Fibroblast of upper back skin (primary cell): ENCODE measurements at regions not wholly inside any gene's neighbourhood (a gene's known extent, or its start where the extent isn't known, plus 50 kb on each side); places are given as distances from the start of the nearest gene placed in this dataset.
A peak's percentile ranks its signal among the peaks of the same experiment; 100 is the strongest.
"Not testable (repeated sequence)": the region's sequence is repeated elsewhere in the genome, so short reads cannot be mapped to it uniquely, and the experiment has no call there.

ENCODE experiments used
- DNase-seq: peaks from one replicate; pipeline ENCODE4 v3.0.0-alpha.2; 2013

DNA sequence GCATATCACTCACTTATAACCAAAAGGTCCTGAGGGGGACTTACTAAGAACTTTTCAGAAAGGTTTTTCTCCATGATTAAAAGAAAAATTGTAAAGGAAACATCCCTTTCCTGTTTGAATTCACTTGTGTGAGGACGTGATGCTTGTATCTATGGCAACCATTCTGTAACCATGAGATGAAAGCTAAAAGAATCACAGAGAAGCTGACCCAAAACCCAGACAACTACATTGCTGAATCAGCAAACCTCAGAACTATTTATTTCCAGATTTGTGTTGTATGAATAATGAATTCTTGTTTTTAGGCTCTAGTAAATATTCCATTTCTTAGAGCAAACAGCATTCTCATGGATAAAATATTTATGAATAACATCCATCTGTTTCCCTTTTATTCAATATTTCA is 91.2 kb downstream of the RCHY1 start:
- no peak for DNase-seq

DNA sequence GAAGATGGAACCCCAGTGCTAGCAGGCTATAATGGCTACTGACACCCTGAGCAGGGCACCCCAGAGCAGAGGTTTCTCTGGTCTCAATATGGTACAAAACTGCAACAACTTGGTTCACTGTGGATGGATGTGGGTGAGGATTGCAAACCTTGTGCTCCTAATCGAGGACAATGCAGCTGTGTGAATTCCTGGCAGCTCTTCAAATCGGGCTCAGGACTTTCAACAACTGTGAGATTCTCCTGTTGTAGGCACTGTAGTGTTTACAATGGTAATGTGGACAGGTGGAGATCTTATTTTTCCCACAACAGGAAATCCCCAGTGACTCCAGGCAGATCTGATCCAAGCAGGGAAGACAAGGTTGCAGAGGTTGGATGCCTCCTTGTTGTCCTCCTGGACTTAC is 101.5 kb downstream of the RCHY1 start:
- no peak for DNase-seq

DNA sequence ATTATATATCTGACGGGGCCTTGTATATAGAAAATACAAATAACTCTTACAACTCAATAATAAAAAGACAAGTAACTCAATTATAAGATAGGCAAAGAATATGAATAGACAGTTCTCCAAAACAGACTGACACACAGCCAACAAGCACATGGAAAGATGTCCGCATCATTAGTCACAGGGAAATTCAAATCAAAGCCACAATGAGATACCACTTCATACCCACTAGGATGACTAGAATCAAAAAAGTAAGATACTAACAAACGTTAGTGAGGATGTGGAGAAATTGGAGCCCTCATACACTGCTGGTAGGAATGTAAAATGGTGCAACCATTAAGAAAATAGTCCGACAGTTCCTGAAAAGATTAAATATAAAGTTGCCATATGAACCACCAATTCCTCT is 115.7 kb downstream of the RCHY1 start:
- no peak for DNase-seq

DNA sequence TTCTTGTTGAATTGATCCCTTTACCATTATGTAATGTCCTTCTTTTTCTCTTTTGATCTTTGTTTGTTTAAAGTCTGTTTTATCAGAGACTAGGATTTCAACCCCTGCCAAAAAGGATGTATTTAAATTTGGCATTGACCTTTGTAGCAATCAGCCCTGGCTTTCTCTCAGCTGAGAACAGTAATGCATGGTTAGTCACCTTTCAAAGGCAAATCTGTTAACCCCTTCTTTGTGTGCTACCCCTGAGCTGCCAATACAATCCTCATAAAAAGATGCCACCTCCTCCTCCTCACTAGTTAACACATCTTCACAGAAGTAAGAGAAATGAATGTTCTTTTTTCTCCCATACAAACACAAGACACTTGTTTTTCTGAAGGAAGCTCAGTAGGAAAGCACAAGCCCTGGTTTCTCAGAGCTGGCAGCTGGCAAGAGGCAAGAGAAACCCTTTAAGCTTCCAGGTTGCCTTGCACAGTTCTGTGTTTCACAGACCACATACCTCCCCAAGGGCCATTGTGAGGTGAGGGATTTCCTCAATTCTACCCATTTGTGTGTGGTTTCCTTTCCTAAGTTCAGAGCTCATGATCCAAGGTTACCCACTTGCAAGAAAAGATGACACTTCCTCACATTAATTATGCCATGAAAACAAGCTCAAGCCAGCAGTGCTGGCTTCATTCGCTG is 122.6 kb downstream of the RCHY1 start:
- no peak for DNase-seq

DNA sequence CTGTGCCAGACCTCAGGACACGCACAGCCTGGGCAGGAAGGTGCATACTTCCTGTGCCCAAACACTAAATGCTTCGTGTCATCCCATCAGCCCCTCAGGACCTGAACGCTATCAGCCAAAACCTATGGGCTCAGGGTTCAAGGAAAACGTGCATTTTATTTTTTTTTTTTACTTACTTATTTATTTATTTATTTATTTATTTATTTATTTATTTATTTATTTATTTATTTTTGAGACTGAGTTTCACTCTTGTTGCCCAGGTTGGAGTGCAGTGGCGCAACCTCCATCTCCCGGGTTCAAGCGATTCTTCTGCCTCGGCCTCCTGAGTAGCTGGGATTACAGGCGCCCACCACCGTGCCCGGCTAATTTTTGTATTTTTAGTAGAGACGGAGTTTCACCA is 127.8 kb downstream of the RCHY1 start:
- DNase-seq: not testable (repeated sequence)

DNA sequence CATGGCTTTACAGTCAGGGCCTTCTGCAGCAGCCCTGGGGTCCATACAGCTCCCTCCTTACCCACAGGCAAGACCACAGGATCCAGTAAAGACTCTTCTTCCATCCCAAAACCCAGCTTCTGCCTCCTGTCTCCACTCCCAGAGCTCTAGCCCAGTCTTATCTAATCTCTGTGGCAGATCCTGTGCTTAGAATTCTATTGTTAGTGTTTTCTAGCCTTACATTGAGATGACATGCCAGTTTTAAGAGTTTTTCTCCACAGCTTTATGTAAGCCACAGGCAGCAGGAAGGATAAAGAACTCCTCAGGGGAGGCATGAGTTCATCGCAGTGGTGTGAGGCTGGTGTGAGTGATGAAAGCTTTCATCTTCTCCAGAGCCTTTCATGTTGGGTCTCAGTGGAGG is 129.1 kb downstream of the RCHY1 start:
- no peak for DNase-seq

DNA sequence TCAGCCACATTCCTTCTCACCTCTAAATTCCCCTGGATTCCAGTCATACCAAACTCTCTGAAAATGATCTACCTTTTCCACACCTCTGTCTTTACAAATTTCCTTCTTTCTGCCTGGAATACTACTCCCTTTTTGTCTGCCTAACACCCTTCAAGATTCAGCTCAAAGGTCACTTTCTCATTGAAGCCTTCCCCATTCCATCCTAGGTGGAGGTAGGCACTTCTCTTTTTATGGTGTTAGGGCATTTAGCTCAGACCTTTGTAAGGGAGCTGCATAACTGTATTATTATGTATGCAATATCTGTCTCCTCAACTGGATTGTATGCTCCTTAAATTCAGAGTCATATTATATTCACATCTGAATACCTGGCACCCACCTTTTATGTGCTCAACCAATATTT is 137.7 kb downstream of the RCHY1 start:
- no peak for DNase-seq

DNA sequence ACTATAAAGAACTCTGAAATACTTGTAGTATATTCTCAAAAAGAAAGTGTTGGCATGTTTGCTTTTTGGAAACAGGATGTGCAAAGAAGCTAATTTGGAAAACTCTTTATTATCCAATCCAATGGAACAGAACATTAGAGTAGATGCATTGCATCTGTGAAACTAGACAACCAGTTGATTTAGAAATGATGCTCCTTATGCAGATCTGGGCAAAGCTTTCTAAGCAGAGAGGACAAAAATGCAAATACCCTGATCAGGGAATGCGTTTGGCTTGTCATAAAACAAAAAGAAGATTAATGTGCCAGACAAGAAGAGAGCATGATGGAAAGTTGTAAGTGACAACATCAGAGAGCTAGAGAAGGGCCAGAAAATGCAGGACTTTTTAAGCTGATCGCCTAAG is 142.3 kb downstream of the RCHY1 start:
- no peak for DNase-seq

DNA sequence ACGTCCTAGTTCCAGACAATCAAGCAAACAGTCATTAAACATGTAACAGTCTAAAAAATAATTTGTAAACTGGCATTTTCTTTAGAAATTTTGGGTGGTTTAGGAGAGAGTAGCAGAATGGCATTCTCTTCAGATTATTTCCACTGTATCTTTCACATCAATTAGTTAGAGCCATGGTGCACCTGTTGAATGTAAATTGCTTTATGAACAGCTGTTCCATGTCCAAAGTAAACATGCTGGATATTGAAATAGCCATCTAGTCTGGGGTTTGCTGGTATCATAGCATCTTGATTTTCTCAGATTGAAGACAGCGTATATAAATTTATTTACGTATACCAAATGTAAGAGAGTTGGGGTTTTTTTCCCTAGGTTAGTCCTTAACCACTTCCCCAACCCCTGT is 143.6 kb downstream of the RCHY1 start:
- no peak for DNase-seq

DNA sequence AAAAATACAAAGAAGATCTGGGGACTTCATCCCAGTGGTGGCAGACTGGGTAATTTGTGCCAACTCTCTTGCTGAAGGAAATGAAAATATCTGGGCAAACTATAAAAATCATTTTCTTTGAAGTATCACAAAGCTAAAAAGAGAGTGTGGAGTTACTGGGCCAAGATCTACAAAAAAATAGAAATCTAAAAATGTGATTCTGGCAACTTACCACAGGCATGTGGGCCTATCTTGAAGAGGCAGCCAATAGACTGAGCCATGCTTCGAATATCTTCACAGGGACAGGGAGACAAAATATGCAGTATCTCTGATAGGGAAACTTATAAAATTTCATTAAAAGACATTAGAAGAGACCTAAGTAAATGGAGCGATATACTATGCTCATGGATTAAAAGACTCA is 168.8 kb downstream of the RCHY1 start:
- DNase-seq: peak; percentile 60

DNA sequence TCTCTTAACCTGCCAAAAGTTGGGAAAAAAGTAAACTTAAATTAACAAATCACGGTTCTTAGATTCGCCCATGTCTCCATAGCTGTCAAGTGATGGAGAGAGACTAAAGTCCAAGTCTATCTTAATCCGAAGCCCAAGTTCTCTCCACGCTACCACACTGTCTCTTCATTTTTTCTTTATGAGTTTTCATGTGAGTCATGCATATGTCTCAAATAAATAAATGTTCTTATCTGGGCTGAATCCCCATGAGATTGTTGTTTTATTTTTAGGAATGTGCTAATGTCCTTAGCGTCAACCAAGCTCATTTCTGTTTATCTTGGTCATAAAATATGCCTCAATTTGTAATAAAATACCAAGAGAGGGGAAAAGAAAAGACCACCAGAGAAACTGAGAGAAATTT is 169.3 kb downstream of the RCHY1 start:
- DNase-seq: peak; percentile 76

DNA sequence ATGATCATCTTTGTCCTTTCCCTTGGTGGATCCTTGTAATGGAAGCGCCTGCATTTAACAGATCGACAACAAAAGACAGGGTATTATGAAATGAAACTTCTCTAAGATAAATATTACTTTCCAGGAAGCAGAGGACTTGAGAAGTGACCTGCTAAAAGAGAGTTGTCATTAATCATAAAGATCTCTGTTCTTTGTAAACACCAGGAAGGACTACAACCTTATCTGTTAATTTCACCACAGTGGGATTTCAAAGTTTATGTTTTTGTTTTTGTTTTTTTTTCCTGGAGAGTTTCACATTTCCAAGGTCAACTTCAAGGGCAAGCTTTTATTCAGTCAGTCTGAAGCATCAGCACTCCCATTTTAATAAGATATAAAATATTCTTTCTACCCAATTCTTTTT is 170.9 kb downstream of the RCHY1 start:
- DNase-seq: no peak

DNA sequence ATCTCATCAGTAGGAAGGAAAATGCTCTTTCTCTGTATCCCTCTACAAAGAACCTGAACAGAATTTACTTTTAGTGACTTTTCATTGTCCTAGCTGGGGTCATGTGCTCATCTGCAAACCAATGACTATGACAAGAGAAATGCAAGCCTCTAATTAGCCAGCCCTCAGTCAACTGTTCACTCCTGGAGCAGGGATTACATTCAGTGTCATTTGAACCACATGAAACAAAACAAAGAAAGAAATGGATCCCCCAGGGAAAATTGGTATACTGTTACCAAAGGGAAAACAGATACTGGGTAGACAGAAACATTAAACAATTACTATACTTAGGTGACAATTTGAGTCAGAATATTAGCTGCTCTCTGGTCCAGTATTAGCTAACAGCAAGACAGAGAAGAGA is 173.6 kb downstream of the RCHY1 start:
- no peak for DNase-seq

DNA sequence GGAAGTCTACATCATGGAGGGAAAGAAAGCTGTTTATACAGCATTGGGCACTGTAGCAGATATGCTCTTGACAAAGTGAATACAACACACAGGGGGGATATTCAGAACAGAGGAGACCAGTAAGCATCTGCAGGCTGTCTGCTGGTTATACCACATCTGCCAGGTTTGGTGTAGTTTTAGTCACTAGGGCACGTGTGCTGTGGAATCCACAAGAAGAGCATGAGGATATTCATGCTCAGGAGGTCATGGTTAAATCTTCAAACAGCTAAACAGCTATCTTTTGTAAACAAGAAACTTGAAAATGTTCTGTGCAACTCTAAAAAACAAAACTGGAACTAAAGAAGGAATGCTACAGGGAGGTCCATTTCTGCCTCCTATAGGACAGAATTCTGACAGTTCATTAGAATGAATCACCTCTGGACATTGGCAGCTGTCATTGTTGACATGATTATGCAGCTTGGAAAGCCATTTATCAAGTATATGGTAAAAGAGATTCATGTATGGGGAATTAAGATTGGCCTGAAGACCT is 175.8 kb downstream of the RCHY1 start:
- peak; percentile 40 for DNase-seq

DNA sequence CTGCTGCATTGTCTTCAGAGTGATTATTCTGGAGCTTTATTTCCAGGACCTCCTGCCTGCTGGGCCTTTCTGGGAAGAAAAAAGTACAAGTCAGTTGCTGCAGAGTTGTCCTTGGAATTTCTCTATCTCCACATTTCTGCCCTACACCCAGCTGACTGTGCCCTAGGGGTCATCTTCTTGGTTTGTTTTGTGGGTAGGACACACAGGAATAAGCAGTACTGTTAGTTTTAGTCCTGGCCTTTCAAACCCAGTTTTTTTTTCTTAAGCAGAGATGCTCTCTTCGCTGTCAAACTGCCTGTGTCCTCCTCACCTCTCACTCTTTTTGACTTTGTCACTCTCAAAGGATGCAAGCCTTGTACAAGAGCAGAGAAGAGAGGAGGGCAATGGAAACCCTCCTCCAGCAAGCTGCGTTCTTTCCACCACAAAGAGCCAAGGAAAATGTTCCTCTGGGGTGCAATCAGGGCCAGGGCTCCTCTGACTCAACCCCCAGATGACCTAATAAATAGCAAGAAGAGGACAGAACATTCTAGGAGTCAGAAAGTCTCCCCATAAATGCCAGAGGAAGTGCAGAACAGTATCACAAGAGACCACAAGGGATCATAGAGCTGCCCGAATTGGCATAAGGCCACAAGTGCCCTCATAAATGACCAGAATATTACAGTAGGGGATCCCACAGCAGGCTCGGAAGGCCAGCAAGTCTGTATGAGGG is 186.2 kb downstream of the RCHY1 start:
- DNase-seq: no peak

DNA sequence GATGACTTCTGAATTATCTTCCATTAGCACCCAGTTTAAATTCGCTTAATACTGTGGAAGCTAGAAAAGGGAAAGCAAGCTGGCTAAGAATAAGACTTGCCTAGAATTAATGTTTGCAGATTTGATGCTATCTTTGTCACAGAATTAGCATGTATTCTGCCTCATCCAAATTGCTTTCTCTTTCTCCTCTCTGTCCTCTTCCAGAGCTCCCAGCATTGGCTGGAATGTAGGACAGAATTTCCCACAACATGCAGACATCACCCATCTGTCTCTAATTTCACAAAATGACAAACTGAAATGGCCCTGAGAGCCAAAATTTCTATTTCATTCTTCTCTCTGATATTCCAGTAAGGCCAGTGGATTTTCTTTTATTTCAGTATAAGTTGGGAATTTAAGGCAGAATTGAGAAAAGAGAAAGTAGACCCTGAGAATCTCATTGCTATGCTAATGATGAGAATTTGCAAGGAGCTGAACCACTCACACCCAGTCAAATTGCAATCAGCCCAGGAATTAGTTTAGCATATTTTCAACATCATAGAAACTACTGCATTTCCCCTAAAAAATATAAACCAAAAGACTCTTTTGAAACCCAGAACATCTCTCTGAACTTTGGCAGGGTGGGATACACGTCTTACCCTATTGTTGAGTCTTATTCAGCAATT is 188.8 kb downstream of the RCHY1 start:
- DNase-seq: no peak

DNA sequence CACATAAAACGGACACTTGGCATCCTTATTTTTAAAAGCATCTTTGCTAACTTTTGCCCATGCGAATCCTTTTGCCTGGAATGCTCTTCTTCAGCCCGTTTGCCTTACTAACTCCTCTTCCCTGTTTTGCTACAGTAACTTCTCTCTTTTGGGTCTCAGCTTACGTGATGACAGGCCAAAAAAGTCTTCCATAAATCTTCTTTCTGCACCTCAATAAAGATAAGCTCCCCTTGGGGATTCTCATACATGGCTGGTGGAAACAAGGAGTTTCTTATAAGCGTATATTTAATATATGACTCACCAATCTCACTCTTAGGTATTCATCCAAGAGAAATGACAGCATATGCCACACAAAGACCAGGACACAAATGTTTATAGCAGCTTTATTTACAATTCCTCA is 192.7 kb downstream of the RCHY1 start:
- DNase-seq: peak; percentile 29

DNA sequence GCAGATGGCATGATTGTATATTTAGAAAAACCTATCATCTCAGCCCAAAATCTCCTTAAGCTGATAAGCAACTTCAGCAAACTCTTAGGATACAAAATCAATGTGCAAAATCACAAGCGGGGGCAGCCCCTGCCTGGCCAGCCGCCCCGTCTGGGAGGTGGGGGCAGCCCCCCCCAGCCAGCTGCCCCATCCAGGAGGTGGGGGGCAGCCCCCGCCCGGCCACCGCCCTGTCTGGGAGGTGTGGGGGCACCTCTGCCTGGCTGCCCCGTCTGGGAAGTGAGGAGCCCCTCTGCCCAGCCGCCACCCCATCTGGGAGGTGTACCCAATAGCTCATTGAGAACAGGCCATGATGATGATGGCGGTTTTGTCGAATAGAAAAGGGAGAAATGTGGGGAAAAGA is 196.6 kb downstream of the RCHY1 start:
- DNase-seq: not testable (repeated sequence)

DNA sequence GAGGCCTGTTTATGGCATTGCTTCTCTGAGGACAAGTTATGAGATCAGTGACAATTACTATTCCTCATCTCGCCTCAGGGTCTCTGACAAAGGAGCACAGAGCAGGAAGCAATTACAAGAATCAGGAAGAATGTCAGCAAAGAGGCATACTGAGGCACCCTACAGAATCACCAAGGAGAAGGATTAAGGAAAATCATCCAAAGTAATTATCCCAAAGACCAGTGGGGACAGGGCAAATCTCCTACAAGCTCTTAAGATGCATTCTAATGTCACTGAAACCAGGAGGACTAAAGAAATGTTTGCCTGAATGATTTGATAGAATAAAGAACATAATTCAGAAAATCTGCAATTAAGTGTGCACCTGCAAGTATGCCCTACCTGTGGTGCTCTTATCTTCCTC is 206.2 kb downstream of the RCHY1 start:
- DNase-seq: no peak

DNA sequence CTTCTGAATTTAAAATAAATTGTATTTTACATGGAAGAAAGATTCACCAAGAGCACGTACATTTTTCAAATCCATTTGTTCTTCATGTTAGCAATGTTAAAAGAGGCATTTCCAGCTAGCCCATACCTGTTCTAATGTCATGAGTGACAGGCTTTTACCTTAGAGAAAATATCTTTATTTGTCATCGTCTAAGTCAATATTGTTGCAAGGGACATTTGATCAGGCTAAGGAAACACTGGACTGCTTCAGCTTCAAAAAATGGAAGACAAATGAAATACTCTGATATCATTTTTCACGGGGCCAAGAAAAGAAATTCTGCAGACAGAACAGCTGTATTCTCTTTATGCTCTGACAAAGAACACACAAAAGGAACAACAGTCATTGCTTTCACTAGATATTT is 207.7 kb downstream of the RCHY1 start:
- no peak for DNase-seq

DNA sequence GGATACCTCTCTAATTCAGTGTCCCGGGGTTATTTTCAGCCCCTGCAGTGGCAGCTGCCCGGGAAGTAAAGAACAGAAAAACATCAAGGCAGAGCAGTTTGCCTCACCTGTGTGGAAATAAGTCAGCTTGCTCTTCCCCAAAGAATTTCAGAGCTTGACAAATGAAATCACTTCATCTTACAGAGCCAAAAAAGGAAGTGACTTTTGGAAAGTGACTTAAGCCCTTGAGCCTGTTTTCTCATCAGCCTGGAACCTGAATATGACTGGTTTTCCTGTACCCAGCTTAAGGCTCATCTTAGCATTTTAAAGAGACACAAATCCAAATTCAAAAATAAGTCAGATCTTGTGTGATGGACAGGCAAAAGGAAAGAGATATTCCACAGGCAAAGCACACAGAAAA is 211.6 kb downstream of the RCHY1 start:
- no peak for DNase-seq

DNA sequence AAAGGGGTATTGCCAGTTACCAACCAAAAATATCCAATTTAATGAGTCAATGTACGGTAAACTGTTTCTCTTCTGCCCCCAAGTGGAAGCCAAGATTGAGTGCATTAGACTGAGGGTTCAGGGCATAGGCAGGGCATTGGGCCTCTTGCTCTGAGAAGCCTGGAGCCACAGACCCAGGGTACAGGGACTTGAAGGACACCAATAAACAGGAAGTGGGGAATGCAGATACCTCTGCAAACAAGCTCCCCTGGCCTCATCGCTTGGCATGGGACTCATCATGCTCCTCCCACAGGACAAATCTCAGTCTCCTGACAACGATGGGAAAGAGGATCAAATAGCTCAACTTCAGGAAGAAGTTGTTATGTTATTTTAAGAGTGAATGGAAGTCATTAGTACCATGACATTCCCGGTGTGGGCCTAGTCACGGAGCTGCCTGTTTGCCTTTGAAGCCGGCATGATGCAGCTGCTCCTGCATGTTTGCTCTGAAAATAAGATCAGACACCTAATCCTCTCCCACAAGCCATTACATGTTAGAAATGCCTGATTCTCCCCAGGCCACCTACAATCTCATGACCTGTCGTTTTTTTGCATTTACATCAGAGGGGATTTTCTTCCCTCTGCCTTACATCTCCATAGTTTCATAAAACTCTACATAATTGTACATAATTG is 224.2 kb downstream of the RCHY1 start:
- peak; percentile 5 for DNase-seq

DNA sequence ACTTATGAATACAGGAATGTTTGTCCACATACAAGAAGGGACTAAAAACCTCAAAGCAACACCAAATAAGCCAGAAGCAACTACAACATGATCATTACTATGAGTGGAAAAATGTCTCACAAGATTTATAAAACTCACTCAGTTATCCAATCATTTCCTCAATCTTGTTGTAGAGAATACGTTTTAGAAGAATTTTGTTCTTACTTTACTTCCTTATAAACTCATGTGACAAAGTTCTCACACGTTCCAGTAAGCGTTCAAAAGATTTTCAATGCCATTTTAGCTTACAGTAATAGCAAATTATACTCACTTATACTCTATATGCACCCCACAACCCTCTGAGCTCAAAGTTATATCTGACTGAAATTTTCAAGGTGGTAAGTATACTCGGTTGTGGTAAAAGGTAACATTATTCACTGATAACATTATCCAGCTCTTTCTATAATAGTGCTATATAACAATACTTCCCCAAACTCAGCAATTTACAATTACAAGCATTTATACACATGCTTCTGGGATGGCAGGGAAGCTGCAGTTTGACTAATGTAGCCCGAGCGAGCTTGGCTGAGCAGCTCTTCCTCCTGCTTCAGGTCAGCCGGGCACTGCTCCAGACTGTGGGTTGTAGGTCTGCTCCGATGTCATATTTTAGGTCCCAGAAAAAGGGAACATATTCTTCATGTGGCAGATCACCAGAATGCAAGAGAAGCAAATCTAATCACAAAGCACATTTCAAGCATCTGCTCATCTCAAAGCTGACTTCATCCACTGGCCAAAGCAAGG is 226.3 kb downstream of the RCHY1 start:
- no peak for DNase-seq
